ENCODE measurements at regions not wholly inside any gene's neighbourhood (a gene's known extent, or its start where the extent isn't known, plus 50 kb on each side); places are given as distances from the start of the nearest gene placed in this dataset.

- DNase-seq, result no peak
- Mint-ChIP-seq H3K27ac (no peak overlapping the region), H3K9me3 (no peaks in the 10 kb centered on the region), H3K36me3 (no peaks in the 10 kb centered on the region), H3K4me1 (no peaks in the 10 kb centered on the region), H3K4me3 (no peak overlapping the region), H3K27me3 (no peaks in the 10 kb centered on the region)
- CTCF ChIA-PET, result no interaction called here
Observed at GRCh38 chr18:60130284-60130683, 230.5 kb downstream of the PMAIP1 start.

GRCh38 chr18:60123031-60123430 lies 223.2 kb downstream of the PMAIP1 start:
- H3K9me3 Mint-ChIP-seq, result no peaks in the 10 kb centered on the region
- no peaks in the 10 kb centered on the region for H3K27me3 Mint-ChIP-seq
- no peak overlapping the region for H3K4me3 Mint-ChIP-seq
- no peaks in the 10 kb centered on the region for H3K4me1 Mint-ChIP-seq
- no peaks in the 10 kb centered on the region for H3K36me3 Mint-ChIP-seq
- CTCF ChIA-PET, result no interaction called here
- DNase-seq, result no peak
- no peak overlapping the region for H3K27ac Mint-ChIP-seq

- CTCF ChIA-PET, result no interaction called here
- no peak overlapping the region for H3K4me3 Mint-ChIP-seq
- no peaks in the 10 kb centered on the region for H3K4me1 Mint-ChIP-seq
Observed at GRCh38 chr18:60122339-60122738, 222.5 kb downstream of the PMAIP1 start.

GRCh38 chr18:60120231-60120750 lies 220.5 kb downstream of the PMAIP1 start:
- Mint-ChIP-seq H3K9me3 (no peaks in the 10 kb centered on the region), H3K4me3 (no peak overlapping the region), H3K4me1 (no peaks in the 10 kb centered on the region), H3K36me3 (no peaks in the 10 kb centered on the region), H3K27me3 (no peaks in the 10 kb centered on the region), H3K27ac (no peak overlapping the region)
- CTCF ChIA-PET, result no interaction called here
- no peak for DNase-seq

More at GRCh38 chr18:60122339-60122738, 222.5 kb downstream of the PMAIP1 start:
- Mint-ChIP-seq H3K9me3 (no peaks in the 10 kb centered on the region), H3K27ac (no peak overlapping the region), H3K27me3 (no peaks in the 10 kb centered on the region), H3K36me3 (no peaks in the 10 kb centered on the region)
- no peak for DNase-seq

GRCh38 chr18:60117321-60117720 lies 217.5 kb downstream of the PMAIP1 start:
- no peak for DNase-seq
- Mint-ChIP-seq H3K36me3 (no peaks in the 10 kb centered on the region), H3K27me3 (no peaks in the 10 kb centered on the region), H3K27ac (no peak overlapping the region), H3K9me3 (no peaks in the 10 kb centered on the region), H3K4me1 (no peaks in the 10 kb centered on the region), H3K4me3 (no peak overlapping the region)
- CTCF ChIA-PET, result no interaction called here

- Mint-ChIP-seq H3K4me3 (no peak overlapping the region), H3K9me3 (no peaks in the 10 kb centered on the region), H3K27me3 (no peaks in the 10 kb centered on the region), H3K36me3 (no peaks in the 10 kb centered on the region), H3K27ac (no peak overlapping the region), H3K4me1 (no peaks in the 10 kb centered on the region)
- DNase-seq, result no peak
- CTCF ChIA-PET, result no interaction called here
Observed at GRCh38 chr18:60113396-60113795, 213.6 kb downstream of the PMAIP1 start.

- Mint-ChIP-seq H3K27ac (no peak overlapping the region), H3K4me1 (no peaks in the 10 kb centered on the region), H3K4me3 (no peak overlapping the region), H3K9me3 (no peaks in the 10 kb centered on the region), H3K36me3 (no peaks in the 10 kb centered on the region), H3K27me3 (no peaks in the 10 kb centered on the region)
- CTCF ChIA-PET, result no interaction called here
- no peak for DNase-seq
Observed at GRCh38 chr18:60112369-60112768, 212.6 kb downstream of the PMAIP1 start.

GRCh38 chr18:60111525-60111924 lies 211.7 kb downstream of the PMAIP1 start:
- H3K27me3 Mint-ChIP-seq, result no peaks in the 10 kb centered on the region
- DNase-seq, result no peak
- H3K9me3 Mint-ChIP-seq, result no peaks in the 10 kb centered on the region

GRCh38 chr18:60110836-60111235 lies 211.0 kb downstream of the PMAIP1 start:
- no peaks in the 10 kb centered on the region for H3K9me3 Mint-ChIP-seq
- H3K36me3 Mint-ChIP-seq, result no peaks in the 10 kb centered on the region
- H3K27me3 Mint-ChIP-seq, result no peaks in the 10 kb centered on the region
- H3K4me3 Mint-ChIP-seq, result no peak overlapping the region
- no peak overlapping the region for H3K27ac Mint-ChIP-seq
- no peaks in the 10 kb centered on the region for H3K4me1 Mint-ChIP-seq
- CTCF ChIA-PET, result no interaction called here
- no peak for DNase-seq

More at GRCh38 chr18:60111525-60111924, 211.7 kb downstream of the PMAIP1 start:
- CTCF ChIA-PET, result no interaction called here
- Mint-ChIP-seq H3K4me1 (no peaks in the 10 kb centered on the region), H3K4me3 (no peak overlapping the region), H3K36me3 (no peaks in the 10 kb centered on the region), H3K27ac (no peak overlapping the region)

GRCh38 chr18:60100778-60101177 lies 201.0 kb downstream of the PMAIP1 start:
- CTCF ChIA-PET, result no interaction called here
- no peak for DNase-seq
- Mint-ChIP-seq H3K4me1 (no peaks in the 10 kb centered on the region), H3K27me3 (no peaks in the 10 kb centered on the region), H3K27ac (no peak overlapping the region), H3K36me3 (no peaks in the 10 kb centered on the region), H3K9me3 (no peaks in the 10 kb centered on the region), H3K4me3 (no peak overlapping the region)

- Mint-ChIP-seq H3K27me3 (no peaks in the 10 kb centered on the region), H3K9me3 (no peaks in the 10 kb centered on the region), H3K36me3 (no peaks in the 10 kb centered on the region), H3K4me1 (no peaks in the 10 kb centered on the region), H3K4me3 (no peak overlapping the region), H3K27ac (no peak overlapping the region)
- CTCF ChIA-PET, result no interaction called here
- no peak for DNase-seq
Observed at GRCh38 chr18:60099709-60100108, 199.9 kb downstream of the PMAIP1 start.

GRCh38 chr18:60096428-60096827 lies 196.6 kb downstream of the PMAIP1 start:
- no peak overlapping the region for H3K4me3 Mint-ChIP-seq
- CTCF ChIA-PET, result no interaction called here
- H3K36me3 Mint-ChIP-seq, result no peaks in the 10 kb centered on the region
- H3K27ac Mint-ChIP-seq, result no peak overlapping the region
- H3K4me1 Mint-ChIP-seq, result no peaks in the 10 kb centered on the region
- DNase-seq, result no peak
- H3K9me3 Mint-ChIP-seq, result no peaks in the 10 kb centered on the region
- H3K27me3 Mint-ChIP-seq, result no peaks in the 10 kb centered on the region

- no peak overlapping the region for H3K27ac Mint-ChIP-seq
- H3K27me3 Mint-ChIP-seq, result no peaks in the 10 kb centered on the region
- no peak overlapping the region for H3K4me3 Mint-ChIP-seq
- DNase-seq, result no peak
- CTCF ChIA-PET, result no interaction called here
- H3K9me3 Mint-ChIP-seq, result no peaks in the 10 kb centered on the region
- no peaks in the 10 kb centered on the region for H3K36me3 Mint-ChIP-seq
- H3K4me1 Mint-ChIP-seq, result no peaks in the 10 kb centered on the region
Observed at GRCh38 chr18:60092073-60092472, 192.3 kb downstream of the PMAIP1 start.

GRCh38 chr18:60090170-60090569 lies 190.4 kb downstream of the PMAIP1 start:
- Mint-ChIP-seq H3K27ac (no peak overlapping the region), H3K4me1 (no peaks in the 10 kb centered on the region), H3K4me3 (no peak overlapping the region), H3K27me3 (no peaks in the 10 kb centered on the region), H3K36me3 (no peaks in the 10 kb centered on the region), H3K9me3 (no peaks in the 10 kb centered on the region)
- CTCF ChIA-PET, result no interaction called here
- DNase-seq, result no peak

GRCh38 chr18:60082790-60083189 lies 183.0 kb downstream of the PMAIP1 start:
- H3K27me3 Mint-ChIP-seq, result no peaks in the 10 kb centered on the region
- H3K27ac Mint-ChIP-seq, result no peak overlapping the region
- H3K4me1 Mint-ChIP-seq, result no peaks in the 10 kb centered on the region
- no peak overlapping the region for H3K4me3 Mint-ChIP-seq
- CTCF ChIA-PET, result no interaction called here
- no peaks in the 10 kb centered on the region for H3K36me3 Mint-ChIP-seq
- no peak for DNase-seq
- no peaks in the 10 kb centered on the region for H3K9me3 Mint-ChIP-seq

- no peaks in the 10 kb centered on the region for H3K9me3 Mint-ChIP-seq
- H3K27me3 Mint-ChIP-seq, result no peaks in the 10 kb centered on the region
- no peak overlapping the region for H3K27ac Mint-ChIP-seq
- H3K4me3 Mint-ChIP-seq, result no peak overlapping the region
- CTCF ChIA-PET, result no interaction called here
- no peaks in the 10 kb centered on the region for H3K4me1 Mint-ChIP-seq
- no peaks in the 10 kb centered on the region for H3K36me3 Mint-ChIP-seq
- DNase-seq, result no peak
Observed at GRCh38 chr18:60082282-60082681, 182.5 kb downstream of the PMAIP1 start.
